ENCODE measurements at regions not wholly inside any gene's neighbourhood (a gene's known extent, or its start where the extent isn't known, plus 50 kb on each side); places are given as distances from the start of the nearest gene placed in this dataset.

- Histone ChIP-seq H3K4me1 (ENCODE audit: control insufficient read depth in 4 of 4, insufficient read depth in 4 of 4, low read length in 3 of 4) (no peaks in the 10 kb centered on the region), H3K27me3 (ENCODE audit: control insufficient read depth in 4 of 4, insufficient read depth in 4 of 4, low read length in 3 of 4) (peaks cover 0 to 3% (median 0%) of the 10 kb centered on the region in 4 donors), H3K36me3 (ENCODE audit: control insufficient read depth in 4 of 4, insufficient read depth in 3 of 4, low read depth in 1 of 4, low read length in 3 of 4) (no peaks in the 10 kb centered on the region), H3K4me3 (ENCODE audit: low read depth in 1 of 3, low read length in 3 of 3) (no peak overlapping the region), H3K27ac (ENCODE audit: low read depth in 1 of 2, low read length in 2 of 2) (no peak overlapping the region), H3K9ac (ENCODE audit: low read depth in 1 of 2, low read length in 2 of 2) (no peak overlapping the region), H3K9me3 (ENCODE audit: control insufficient read depth in 4 of 4, low read length in 3 of 4) (no peaks in the 10 kb centered on the region)
- TF ChIP-seq FOXA1 (IDR thresholded peaks at IDR 0.05) (no peak), NR2F2 (IDR thresholded peaks at IDR 0.05) (no peak), SP1 (IDR thresholded peaks at IDR 0.05) (no peak), HNF4G (IDR thresholded peaks at IDR 0.05) (no peak), REST (IDR thresholded peaks at IDR 0.05) (no peak), GABPA (IDR thresholded peaks at IDR 0.05 in 1 of 2, conservative IDR thresholded peaks at IDR 0.05 in 1 of 2) (no peak), JUND (IDR thresholded peaks at IDR 0.05) (no peak), CTCF (IDR thresholded peaks at IDR 0.05; ENCODE audit: low read depth, low read length, missing input control) (no peak)
- TF ChIP-seq, protein P1, sequence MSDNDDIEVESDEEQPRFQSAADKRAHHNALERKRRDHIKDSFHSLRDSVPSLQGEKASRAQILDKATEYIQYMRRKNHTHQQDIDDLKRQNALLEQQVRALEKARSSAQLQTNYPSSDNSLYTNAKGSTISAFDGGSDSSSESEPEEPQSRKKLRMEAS (IDR thresholded peaks at IDR 0.05) = no peak
- TF ChIP-seq, protein P2, sequence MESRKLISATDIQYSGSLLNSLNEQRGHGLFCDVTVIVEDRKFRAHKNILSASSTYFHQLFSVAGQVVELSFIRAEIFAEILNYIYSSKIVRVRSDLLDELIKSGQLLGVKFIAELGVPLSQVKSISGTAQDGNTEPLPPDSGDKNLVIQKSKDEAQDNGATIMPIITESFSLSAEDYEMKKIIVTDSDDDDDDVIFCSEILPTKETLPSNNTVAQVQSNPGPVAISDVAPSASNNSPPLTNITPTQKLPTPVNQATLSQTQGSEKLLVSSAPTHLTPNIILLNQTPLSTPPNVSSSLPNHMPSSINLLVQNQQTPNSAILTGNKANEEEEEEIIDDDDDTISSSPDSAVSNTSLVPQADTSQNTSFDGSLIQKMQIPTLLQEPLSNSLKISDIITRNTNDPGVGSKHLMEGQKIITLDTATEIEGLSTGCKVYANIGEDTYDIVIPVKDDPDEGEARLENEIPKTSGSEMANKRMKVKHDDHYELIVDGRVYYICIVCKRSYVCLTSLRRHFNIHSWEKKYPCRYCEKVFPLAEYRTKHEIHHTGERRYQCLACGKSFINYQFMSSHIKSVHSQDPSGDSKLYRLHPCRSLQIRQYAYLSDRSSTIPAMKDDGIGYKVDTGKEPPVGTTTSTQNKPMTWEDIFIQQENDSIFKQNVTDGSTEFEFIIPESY (IDR thresholded peaks at IDR 0.05) = no peak
- DNase-seq (ENCODE audit: low spot score) = no peak
- 44% methylated on average over 1 of the region's 1 CpG for WGBS
Observed at GRCh38 chr15:46229263-46229662, 594.4 kb downstream of the SQOR start.

GRCh38 chr15:46231786-46232185 is 597.0 kb downstream of the SQOR start:
- Histone ChIP-seq H3K9ac (ENCODE audit: low read depth in 1 of 2, low read length in 2 of 2) (no peak overlapping the region), H3K4me1 (ENCODE audit: control insufficient read depth in 4 of 4, insufficient read depth in 4 of 4, low read length in 3 of 4) (no peaks in the 10 kb centered on the region)
- WGBS = 76% methylated on average over 5 of the region's 5 CpGs
- TF ChIP-seq REST (IDR thresholded peaks at IDR 0.05) (no peak), TAF1 (conservative IDR thresholded peaks at IDR 0.05) (no peak), RXRA (IDR thresholded peaks at IDR 0.05) (no peak), FOXA1 (IDR thresholded peaks at IDR 0.05) (no peak), YY1 (IDR thresholded peaks at IDR 0.05) (no peak), GABPA (IDR thresholded peaks at IDR 0.05 in 1 of 2, conservative IDR thresholded peaks at IDR 0.05 in 1 of 2) (no peak), HNF4A (conservative IDR thresholded peaks at IDR 0.05) (no peak), NR2F2 (IDR thresholded peaks at IDR 0.05) (no peak), EGR1 (IDR thresholded peaks at IDR 0.05; ENCODE audit: low read depth in 2 of 2) (no peak)
- TF ChIP-seq, protein P3, sequence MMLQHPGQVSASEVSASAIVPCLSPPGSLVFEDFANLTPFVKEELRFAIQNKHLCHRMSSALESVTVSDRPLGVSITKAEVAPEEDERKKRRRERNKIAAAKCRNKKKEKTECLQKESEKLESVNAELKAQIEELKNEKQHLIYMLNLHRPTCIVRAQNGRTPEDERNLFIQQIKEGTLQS (IDR thresholded peaks at IDR 0.05) = no peak
- TF ChIP-seq, protein P2 (IDR thresholded peaks at IDR 0.05) = no peak
- TF ChIP-seq, protein P1 (IDR thresholded peaks at IDR 0.05) = no peak

More at GRCh38 chr15:46231786-46232185, 597.0 kb downstream of the SQOR start:
- no peak overlapping the region for H3K27ac ChIP-seq (ENCODE audit: low read depth in 1 of 2, low read length in 2 of 2)
- H3K4me3 ChIP-seq (ENCODE audit: low read depth in 1 of 3, low read length in 3 of 3) = no peak overlapping the region
- no peaks in the 10 kb centered on the region for H3K36me3 ChIP-seq (ENCODE audit: control insufficient read depth in 4 of 4, insufficient read depth in 3 of 4, low read depth in 1 of 4, low read length in 3 of 4)
- no peak for DNase-seq (ENCODE audit: low spot score)
- no peaks in the 10 kb centered on the region for H3K9me3 ChIP-seq (ENCODE audit: control insufficient read depth in 4 of 4, low read length in 3 of 4)
- peaks cover 0 to 3% (median 0%) of the 10 kb centered on the region in 4 donors for H3K27me3 ChIP-seq (ENCODE audit: control insufficient read depth in 4 of 4, insufficient read depth in 4 of 4, low read length in 3 of 4)
